GM19025 (cell line): ENCODE measurements at regions not wholly inside any gene's neighbourhood (a gene's known extent, or its start where the extent isn't known, plus 50 kb on each side); places are given as distances from the start of the nearest gene placed in this dataset.
"Not testable (repeated sequence)": the region's sequence is repeated elsewhere in the genome, so short reads cannot be mapped to it uniquely, and the experiment has no call there.

Experiments
- ATAC-seq: cut with Tn5 transposase; IDR thresholded peaks from one replicate; pipeline ENCODE4 v1.9.1; 2021; ENCODE audit warnings: mild to moderate bottlenecking, low read depth, moderate library complexity; ENCODE audit not compliant: unreplicated experiment

GRCh38 chr9:107852891-107853290 lies 363.3 kb upstream of the KLF4 start:
- ATAC-seq: no peak

- ATAC-seq: no peak
Measured at GRCh38 chr9:107850653-107851052, 361.1 kb upstream of the KLF4 start.

GRCh38 chr9:107847978-107848964 lies 358.7 kb upstream of the KLF4 start:
- no peak for ATAC-seq

- no peak for ATAC-seq
Measured at GRCh38 chr9:107842530-107842929, 353.0 kb upstream of the KLF4 start.

- ATAC-seq: no peak
Measured at GRCh38 chr9:107841076-107841475, 351.5 kb upstream of the KLF4 start.

GRCh38 chr9:107839371-107839770 lies 349.8 kb upstream of the KLF4 start:
- no peak for ATAC-seq

GRCh38 chr9:107838766-107839165 lies 349.2 kb upstream of the KLF4 start:
- ATAC-seq: no peak

GRCh38 chr9:107836300-107836699 lies 346.7 kb upstream of the KLF4 start:
- ATAC-seq: no peak

GRCh38 chr9:107833295-107833694 lies 343.7 kb upstream of the KLF4 start:
- no peak for ATAC-seq

- ATAC-seq: no peak
Measured at GRCh38 chr9:107832871-107833270, 343.3 kb upstream of the KLF4 start.

GRCh38 chr9:107830479-107830878 lies 340.9 kb upstream of the KLF4 start:
- no peak for ATAC-seq

- no peak for ATAC-seq
Measured at GRCh38 chr9:107827884-107828283, 338.3 kb upstream of the KLF4 start.

GRCh38 chr9:107827304-107827703 lies 337.7 kb upstream of the KLF4 start:
- ATAC-seq: no peak

GRCh38 chr9:107826688-107826983 lies 337.1 kb upstream of the KLF4 start:
- ATAC-seq: not testable (repeated sequence)

GRCh38 chr9:107824556-107824955 lies 335.0 kb upstream of the KLF4 start:
- no peak for ATAC-seq

- no peak for ATAC-seq
Measured at GRCh38 chr9:107819772-107820565, 330.4 kb upstream of the KLF4 start.

- not testable (repeated sequence) for ATAC-seq
Measured at GRCh38 chr9:107818503-107818829, 328.9 kb upstream of the KLF4 start.

- not testable (repeated sequence) for ATAC-seq
Measured at GRCh38 chr9:107817595-107818502, 328.3 kb upstream of the KLF4 start.

- ATAC-seq: no peak
Measured at GRCh38 chr9:107816561-107817021, 327.0 kb upstream of the KLF4 start.

GRCh38 chr9:107815782-107816560 lies 326.4 kb upstream of the KLF4 start:
- no peak for ATAC-seq
